Activated CD8-positive, alpha-beta memory T cell treated with anti-CD3 and anti-CD28 coated beads, Interleukin-2, amount 50 U/mL, for 4 hours (primary cell): ENCODE measurements at regions not wholly inside any gene's neighbourhood (a gene's known extent, or its start where the extent isn't known, plus 50 kb on each side); places are given as distances from the start of the nearest gene placed in this dataset.
"Not testable (repeated sequence)": the region's sequence is repeated elsewhere in the genome, so short reads cannot be mapped to it uniquely, and the experiment has no call there.

Experiments used
- DNase-seq: peaks from one replicate; pipeline ENCODE4 v3.0.0-alpha.2; 2020

DNA sequence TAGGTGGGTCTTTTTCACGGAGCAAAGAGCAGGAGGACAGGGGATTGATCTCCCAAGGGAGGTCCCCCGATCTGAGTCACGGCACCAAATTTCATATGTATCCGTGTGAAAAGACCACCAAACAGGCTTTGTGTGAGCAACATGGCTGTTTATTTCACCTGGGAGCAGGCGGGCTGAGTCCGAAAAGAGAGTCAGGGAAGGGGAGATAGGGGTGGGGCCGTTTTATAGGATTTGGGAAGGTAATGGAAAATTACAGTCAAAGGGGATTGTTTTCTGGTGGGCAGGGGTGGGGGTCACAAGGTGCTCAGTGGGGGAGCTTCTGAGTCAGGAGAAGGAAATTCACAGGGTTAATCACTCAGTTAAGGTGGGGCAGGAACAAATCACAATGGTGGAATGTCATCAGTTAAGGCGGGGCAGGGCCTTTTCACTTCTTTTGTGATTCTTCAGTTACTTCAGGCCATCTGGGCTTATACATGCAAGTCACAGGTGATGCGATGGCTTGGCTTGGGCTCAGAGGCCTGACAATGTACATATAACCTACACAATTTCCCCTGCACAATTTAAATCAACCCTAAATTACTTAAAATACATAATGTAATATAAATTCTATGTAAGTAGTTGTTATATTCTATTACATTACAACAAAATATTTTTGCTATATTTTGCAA is 921.3 kb upstream of the ALCAM start:
- not testable (repeated sequence) for DNase-seq

DNA sequence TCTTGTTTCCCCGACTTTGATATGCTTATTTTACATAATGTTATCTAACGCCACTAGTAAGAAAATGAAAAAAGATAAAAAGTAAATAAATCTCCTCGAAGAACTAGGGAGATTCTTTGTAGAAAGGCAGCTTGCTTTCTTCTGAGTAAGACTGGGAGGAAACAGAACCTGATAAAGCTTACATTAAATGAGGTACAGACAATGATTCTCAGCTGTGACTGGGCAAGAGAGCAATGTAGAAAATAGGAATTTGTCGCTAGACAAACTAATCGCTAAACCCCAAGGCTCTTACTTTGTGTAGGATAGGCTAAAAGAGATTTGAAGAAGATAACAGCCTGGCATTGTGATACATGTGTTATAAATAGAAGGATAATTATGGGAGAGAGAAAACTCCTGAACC is 919.0 kb upstream of the ALCAM start:
- no peak for DNase-seq

DNA sequence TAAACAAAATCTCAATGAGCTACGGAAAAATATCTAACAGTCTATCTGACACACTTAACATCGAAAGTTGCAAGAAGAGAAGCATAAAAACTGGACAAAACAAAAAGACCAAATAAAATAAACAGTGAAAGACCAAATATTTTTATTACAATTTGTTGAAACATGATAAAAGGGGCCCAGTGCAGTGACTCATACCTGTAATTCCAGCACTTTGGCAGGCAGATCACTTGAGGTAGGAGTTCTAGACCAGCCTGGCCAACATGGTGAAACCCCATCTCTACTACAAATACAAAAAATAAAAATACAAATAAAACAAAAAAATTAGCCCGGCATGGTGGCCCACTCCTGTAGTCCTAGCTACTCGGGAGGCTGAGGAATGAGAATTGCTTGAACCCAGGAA is 914.0 kb upstream of the ALCAM start:
- DNase-seq, result no peak

DNA sequence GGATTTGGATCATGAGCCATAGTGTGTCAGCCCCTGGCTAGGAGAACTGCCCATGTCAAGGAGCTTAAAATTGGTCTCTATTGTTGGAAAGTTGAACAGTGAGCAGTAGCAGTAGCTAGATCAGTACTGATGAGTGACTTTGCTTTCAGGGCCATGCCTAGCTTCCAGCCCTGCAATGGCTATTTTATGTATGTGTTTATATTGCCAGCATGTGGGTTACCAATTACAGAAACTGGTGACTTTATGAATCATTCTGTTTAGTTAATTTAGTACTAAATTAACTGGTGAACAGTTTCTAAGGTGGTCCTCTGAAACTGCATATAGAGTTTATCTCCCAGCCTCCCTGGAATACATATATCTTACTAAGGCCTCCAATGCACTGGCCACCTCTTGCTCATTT is 908.1 kb upstream of the ALCAM start:
- DNase-seq, result no peak

DNA sequence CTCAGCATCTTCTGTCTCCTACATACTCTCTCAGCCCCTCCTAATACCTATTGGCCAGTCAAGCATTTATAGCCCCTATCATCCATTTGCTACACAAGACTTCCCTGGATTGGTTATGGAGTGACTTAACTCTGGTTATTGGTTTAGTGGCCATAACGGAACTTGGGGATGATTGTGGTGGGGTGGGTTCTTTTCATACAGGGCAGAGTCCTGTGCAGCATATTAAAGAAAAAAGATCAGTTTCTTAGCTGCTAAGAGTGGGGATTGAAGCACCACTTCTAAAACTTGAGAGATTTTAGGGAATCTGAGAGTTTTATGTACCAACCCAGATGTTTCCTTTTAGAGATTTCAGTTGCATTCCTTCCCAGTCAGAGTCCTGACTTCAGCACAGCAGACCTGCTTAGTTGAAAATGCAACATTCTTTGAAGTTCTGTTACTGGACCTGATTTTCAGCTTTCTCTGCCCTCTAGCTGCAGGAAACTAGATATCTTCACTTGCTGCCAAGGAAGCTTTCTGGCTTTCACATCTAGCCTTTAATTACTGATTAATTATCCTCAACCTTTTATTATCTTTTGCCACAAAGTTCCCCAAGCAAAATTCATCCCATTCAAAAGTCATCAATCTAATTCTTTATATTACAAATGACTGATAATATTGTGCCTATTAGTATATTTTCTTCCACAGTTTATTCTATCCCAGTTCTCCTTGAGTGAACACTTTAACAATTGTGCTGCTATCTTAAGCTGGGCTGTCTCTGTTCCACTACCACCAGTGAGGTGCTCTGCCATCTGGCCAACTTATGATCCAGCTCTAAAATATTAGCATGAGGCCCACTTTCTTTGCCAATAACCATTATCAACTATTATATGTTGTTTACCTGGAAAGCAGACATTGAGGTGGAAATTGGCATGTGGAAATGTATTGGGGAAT is 906.0 kb upstream of the ALCAM start:
- no peak for DNase-seq

DNA sequence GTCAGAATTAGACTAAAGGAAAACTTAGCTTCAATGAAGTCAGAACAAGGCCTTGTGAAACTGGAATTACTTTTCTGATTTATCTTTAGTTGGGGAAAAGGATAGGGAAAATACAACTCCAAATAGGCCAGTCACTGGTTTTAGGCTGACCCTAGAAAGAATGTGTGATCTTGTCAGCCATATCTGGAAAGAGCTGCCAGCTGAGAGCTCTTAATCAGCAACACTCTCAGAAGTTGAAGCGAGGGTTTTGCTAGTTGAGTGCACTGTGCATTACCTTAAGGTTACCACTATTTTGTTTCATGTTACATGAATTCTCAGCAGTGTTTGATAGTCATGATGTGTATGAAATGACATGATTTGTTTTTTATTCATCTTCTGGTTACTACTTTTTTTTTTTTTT is 905.3 kb upstream of the ALCAM start:
- no peak for DNase-seq

DNA sequence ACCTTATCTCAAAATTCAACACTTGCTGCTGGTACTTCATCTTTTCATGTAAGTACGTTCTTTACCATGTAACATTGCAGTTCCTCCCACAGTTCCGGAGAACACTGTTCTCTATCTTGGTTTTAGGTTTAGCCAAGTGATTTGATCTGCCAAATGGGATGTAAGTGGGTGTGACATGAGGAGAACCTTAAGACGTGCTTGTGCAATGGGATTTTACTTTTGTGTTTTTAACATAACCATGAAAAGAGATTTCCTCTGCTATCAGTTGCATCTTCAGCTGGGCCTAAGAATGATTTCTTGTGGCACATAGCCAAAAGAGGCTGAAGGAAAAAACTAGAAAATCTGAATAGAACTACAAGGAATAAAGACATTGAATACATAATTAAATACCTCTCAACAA is 894.5 kb upstream of the ALCAM start:
- no peak for DNase-seq

DNA sequence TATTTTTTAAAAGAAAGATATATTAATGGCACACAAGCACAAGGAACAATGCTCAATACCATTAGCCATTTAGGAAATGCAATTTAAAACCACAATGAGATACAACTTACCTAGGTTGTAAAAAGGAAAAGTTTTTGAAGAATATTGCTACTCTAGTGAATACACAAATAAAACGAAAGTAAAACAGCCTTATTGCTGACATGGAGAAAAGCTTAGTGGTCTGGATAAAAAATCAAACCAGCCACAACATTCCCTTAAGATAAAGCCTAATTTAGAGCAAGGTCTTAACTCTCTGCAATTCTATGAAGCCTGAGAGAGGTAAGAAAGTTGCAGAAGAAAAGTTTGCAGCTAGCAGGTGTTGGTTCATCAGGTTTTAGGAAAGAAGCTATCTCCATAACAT is 892.7 kb upstream of the ALCAM start:
- DNase-seq, result no peak

DNA sequence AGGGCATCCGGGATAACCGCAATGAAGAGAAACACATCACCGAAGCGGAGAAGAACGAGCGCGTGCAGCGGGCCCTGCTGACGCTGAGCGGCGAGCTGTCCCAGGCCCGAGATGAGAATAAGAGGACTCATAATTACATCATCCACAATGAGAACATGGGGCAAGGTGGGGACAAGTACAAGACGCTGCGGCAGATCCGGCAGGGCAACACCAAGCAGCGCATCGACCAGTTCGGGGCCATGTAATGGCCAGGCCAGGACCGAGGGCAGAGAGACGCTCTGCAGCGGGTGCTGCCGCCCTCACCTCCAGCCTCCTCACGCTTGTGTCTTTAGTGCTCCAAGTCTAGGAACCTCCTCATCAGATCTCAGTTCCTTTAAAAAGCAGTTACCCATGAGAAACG is 863.7 kb upstream of the ALCAM start:
- no peak for DNase-seq

DNA sequence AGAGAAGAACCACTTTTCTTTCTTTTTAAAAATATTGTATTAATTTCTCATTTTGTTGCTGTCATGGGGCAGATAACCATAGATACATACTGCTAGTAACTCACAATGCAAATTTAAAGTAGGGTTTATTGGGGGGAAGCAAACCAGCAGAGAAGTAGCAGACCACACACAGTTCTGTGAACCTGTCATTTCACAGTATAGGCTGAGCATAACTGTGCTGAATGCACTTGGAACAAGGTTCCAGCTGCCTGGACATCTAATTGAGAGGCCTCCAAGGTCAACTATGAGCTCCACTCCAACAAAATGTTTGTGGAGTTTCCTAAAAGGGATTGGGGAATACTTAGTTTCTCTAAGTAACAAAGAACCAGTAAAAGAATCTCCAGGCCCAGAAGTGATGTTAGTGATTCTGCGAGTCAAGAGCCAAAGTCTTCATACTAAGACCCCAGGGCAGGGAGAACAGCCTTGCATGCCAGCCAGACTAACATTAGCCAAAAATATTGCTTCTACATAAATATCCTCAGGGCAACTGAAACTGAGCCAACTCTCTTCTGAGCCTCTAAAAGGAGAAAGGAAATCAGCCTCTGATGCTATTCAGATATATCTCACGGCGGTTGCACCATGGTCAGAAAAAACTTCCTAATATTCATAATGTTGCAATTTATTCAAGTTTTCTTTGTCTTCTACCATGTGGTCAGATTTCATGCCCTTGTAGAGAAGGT is 856.4 kb upstream of the ALCAM start:
- no peak for DNase-seq

DNA sequence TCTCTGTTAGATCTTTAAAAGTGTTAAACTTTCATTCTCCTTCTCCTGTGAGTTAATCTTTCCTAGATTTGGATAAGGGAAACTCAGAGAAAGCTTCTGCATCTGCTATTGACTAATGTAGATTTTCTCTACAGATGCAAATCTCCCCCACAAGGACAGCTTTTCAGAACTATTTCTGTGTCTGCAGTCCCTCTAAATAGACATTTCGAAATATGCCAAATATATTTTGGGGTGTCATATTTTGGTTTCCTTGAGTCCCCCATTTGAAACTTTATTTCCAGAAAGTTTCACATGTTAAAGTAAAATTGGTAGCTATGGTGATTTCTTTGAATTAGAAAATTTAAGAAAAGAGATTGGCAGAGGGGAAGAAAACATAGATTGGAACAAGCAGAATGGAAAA is 852.3 kb upstream of the ALCAM start:
- no peak for DNase-seq

DNA sequence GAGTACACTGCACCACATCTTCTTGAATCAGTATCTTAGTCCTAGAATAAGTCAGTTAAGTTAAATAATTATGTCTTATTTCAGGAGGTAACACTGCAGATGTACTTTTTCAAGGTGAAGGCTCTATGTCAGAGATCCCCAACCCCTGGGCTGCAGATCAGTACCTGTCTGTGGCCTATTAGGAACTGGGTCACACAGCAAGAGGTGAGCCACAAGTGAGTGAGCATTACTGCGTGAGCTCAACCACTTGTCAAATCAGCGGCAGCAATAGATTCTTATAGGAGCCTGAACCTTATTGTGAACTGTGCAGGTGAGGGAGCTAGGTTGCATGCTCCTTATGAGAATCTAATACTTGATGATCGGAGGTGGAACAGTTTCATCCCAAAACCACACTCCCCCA is 851.9 kb upstream of the ALCAM start:
- DNase-seq, result no peak

DNA sequence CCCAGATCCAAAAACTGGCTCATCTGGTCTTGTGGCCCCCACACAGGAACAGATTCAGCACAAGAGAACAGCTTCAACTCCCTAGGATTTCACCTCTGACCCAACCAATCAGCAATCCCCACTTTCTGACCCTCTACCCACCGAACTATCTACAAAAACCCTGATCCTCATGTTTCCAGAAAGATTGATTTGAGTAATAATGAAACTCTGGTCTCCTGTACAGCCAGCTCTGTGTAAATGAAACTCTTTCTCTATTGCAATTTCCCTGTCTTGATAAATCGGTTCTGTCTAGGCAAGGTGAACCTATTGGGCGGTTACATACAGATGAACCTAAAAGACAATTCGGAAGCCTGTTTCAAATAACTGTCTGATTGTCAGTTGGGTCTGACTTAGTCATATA is 847.6 kb upstream of the ALCAM start:
- no peak for DNase-seq

DNA sequence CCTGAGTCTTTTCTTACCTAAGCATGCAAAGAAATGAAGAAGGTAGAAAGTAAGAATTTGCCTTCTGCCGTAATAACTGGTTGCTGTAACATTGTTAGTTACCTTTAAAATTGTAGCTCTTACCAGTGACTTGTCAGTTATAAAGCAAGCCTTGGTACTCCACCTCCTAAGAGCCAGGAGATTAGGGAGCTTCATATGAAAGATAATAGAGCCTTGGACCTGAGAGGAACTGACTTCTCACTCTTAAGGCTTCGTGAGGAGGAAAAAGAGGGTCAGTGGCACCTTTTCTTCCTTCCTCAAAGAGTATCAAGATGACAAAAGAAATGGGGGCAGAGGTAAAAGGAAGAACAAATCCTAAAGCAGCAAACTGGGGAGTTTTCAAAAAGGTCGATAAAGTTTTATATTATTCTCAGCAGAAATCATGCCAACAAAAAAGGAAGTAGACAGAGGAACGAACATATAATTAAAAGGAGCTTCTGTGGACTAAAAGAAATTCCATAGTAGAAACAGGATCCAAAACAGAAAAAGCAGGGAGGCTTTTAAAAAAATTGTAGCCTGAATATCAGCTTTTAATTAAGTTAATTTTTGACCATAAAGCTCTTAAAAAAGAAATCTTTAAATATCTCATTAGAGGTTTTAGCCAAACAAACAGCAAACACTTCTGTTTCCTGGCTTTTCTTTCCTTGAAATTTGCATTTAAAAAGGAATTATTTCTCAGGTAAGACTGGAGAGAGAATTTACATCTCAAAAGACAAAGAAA is 847.1 kb upstream of the ALCAM start:
- no peak for DNase-seq

DNA sequence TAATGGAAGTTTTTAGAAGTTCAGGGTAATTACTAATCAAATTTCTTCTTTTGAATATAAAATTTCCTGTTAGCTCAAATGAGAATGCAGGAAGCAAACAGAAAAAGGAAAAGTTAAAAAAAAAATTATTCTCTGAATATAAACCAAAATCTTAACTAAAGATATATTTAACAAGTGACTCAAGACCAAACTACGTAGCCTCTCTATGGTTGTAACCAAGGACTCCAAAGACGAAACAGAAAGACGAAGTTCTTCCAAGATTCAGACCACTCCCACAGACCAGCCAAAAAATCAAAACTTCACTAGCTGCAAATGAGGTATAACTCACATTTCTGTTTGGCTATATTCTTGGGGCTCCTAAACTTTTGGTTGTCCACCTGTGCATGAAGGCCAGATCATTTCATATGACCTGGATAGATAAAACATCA is 846.5 kb upstream of the ALCAM start:
- no peak for DNase-seq

DNA sequence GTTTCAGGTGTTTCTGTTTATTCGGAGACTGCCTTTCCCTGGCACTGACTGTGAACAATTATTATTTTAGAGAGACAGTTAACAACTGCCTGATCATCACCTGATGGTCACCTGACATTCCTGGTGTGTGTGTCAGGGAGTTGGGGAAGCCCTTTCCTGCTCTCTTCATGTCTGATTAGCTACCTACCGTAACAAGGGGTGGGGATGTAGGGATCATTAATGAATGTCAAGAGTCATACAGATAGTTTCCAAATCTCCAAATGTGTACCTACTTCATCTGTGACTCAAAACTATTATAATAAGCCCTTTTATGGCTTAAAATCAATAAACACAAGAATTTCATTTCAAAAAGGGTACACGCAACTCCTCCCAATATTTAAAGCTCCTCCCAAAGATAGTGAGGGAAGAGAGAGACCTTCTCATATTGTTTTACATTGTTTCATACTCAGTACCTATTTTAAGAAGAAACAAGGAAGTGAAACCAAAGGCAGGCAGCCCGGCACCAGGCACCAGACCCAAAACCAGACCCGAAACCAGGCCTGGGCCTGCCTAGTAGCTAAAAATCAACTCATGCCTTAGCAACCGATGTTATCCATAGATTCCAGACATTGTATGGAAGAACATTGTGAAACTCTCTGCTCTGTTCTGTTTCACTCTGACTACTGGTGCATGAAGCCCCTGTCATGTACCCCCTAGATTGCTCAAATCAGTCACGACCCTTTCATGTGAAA is 844.9 kb upstream of the ALCAM start:
- DNase-seq, result no peak

DNA sequence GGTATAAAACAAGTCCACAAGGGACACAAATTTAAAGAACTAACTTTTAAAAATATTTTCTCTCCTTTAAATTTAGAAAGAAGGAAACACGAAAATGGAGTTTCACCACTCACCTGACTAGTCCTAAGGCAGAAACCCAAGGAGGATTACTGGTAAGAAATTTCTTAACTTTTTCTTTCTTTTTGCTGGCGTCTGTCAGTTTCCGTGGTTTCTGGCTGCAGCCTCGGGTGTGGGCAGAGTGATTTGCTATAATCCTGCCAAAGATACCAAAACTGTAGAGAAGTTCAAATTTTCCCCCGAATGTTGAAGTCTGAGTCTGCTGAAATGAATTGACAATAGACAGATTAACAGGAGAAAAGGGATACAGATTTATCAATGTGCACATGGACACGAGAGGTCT is 843.6 kb upstream of the ALCAM start:
- no peak for DNase-seq

DNA sequence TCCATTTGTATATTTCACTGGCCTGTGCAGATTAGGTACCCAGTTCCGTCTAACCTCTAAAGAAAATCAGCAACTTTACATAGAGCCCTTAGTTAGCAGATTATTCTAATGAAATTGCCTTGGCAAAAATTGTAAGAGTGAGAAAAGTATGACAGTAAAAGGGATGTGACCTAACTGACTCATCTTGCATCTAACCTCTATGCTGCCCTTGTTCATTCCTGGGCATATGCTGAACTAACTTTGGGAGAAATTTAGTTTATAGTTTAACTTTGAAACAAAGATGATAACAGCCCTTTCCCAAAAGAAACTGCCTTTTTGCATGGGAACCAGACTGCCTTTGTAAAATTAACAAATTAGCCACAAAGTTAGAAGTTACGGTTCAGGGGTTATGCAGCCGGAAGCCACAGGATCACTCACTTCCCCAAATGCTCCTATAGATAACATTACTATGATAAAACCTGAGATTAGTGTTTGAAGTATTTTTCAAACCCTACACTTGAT is 839.8 kb upstream of the ALCAM start:
- no peak for DNase-seq

DNA sequence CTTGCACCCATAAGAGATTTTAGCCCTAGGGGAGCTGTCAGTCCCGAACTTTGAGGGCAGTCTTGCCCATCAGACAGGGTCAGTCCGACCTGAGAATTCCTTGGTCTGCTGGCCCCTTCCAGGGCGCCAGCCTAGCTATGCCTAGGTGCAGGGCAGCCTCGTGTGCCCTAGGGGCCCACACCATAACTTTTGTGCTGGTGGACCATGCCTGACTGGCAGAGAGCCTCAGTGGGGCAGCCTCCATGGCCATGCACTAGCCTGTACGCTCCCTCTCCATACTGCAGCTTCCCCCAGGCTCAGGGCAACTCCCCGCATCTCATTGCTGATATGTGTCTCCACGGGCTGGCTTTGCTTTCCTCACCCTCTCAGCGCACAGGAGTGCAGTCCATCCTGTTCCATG is 835.8 kb upstream of the ALCAM start:
- DNase-seq, result no peak

DNA sequence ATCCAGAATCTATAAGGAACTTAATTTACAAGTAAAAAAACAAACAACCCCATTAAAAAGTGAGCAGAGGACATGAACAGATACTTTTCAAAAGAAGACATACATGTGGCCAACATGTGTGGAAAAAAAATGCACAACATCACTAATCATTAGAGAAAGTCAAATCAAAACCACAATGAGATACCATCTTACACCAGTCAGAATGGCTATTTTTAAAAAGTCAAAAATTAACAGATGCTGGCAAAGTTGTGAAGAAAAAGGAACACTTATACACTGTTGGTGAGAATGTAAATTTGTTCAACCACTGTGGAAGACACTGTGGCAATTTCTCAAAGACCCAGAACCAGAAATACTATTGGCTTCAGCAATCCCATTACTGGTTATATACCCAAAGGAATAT is 830.0 kb upstream of the ALCAM start:
- no peak for DNase-seq

DNA sequence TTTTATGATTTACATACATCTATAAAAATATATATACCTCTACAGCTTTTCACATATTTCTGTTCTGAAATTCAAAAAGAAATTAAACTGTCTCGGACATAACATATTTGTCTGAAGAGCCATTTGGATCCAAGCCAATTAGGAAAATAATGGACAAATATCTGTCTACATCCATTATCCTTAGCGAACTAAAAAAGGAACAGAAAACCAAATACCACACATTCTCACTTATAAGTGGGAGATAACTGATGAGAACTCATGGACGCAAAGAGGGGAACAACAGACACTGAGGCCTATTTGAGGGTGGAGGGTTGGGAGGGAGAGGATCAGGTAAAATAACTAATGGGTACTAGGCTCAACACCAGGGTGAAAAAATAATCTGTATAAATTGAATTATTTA is 829.4 kb upstream of the ALCAM start:
- no peak for DNase-seq

DNA sequence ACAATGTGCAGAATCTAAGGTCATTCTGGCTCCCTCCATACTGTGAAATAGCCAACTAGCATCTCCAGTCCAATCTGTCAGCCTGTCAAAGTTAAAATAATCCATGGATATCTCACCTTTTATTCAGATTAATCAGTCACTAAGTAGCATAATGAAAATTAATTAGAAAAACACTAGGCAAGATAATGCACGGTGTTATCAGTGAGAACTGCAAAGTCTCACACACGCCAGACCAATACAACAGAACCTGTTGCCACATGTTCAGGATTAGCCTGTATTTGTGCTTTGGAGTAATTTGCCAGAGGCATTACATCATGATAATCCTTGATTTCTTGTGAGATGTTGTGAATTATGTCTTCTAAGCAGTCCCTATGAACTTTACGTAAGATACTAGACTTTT is 820.4 kb upstream of the ALCAM start:
- no peak for DNase-seq
